Upper lobe of right lung (tissue), 1 donor: ENCODE measurements at regions not wholly inside any gene's neighbourhood (a gene's known extent, or its start where the extent isn't known, plus 50 kb on each side); places are given as distances from the start of the nearest gene placed in this dataset.

Experiments used
- ATAC-seq: fragments of 200-7000 bp; cut with Tn5 transposase; one replicate; pipeline ENCODE4 v1.9.1; 2020; ENCODE audit warnings: mild to moderate bottlenecking, moderate library complexity
- DNase-seq: peaks from one replicate; pipeline ENCODE4 v3.0.0-alpha.2; 2020
- H3K27ac ChIP-seq: fragments of 200-600 bp; one replicate; pipeline ENCODE4 v1.8.0; 2022
- H3K27me3 ChIP-seq: fragments of 200-600 bp; one replicate; pipeline ENCODE4 v1.8.0; 2022; ENCODE audit warnings: mild to moderate bottlenecking
- H3K36me3 ChIP-seq: fragments of 200-600 bp; one replicate; pipeline ENCODE4 v1.8.0; 2022
- H3K4me1 ChIP-seq: fragments of 200-600 bp; one replicate; pipeline ENCODE4 v1.8.0; 2022
- H3K4me3 ChIP-seq: fragments of 200-600 bp; one replicate; pipeline ENCODE4 v1.8.0; 2022; ENCODE audit warnings: mild to moderate bottlenecking
- H3K9me3 ChIP-seq: fragments of 200-600 bp; one replicate; pipeline ENCODE4 v1.8.0; 2022
- intact Hi-C: fragments of 100-400 bp; cut with DNase I; formaldehyde crosslinking; loops from one replicate; pipeline ENCODE4 v1.11.0; 2022
- TF ChIP-seq, protein P1 (sequence below): fragments of 200-600 bp; IDR thresholded peaks from one replicate; pipeline ENCODE4 v1.8.0; 2022; ENCODE audit warnings: antibody characterized with exemption
- donor health status: DM: no; HTN: yes; CAD: no; lungs with severe emphysema.

DNA sequence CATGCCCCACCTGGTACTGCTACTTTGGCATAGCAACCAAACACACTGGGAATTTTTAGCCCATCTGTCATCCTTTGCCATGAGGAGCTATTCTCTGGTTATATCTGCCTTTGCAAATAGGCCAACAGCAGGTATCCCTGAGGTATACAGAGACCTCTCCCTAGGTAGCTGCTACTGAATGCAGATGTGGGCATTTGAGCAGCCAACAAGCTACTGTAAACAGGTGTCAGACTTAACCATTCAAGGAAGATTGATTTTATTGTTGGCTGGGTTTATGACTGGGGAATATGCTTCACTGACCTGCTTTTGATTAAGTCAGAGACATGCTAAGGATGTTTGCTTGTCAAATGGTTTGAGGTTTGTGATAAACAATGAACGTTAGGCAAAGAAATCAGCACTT lies 183.2 kb downstream of the OXSM start:
- H3K9me3 ChIP-seq, result no peaks in the 10 kb centered on the region
- intact Hi-C loops, result no loop called here
- TF ChIP-seq, protein P1, sequence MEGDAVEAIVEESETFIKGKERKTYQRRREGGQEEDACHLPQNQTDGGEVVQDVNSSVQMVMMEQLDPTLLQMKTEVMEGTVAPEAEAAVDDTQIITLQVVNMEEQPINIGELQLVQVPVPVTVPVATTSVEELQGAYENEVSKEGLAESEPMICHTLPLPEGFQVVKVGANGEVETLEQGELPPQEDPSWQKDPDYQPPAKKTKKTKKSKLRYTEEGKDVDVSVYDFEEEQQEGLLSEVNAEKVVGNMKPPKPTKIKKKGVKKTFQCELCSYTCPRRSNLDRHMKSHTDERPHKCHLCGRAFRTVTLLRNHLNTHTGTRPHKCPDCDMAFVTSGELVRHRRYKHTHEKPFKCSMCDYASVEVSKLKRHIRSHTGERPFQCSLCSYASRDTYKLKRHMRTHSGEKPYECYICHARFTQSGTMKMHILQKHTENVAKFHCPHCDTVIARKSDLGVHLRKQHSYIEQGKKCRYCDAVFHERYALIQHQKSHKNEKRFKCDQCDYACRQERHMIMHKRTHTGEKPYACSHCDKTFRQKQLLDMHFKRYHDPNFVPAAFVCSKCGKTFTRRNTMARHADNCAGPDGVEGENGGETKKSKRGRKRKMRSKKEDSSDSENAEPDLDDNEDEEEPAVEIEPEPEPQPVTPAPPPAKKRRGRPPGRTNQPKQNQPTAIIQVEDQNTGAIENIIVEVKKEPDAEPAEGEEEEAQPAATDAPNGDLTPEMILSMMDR, result no peak

DNA sequence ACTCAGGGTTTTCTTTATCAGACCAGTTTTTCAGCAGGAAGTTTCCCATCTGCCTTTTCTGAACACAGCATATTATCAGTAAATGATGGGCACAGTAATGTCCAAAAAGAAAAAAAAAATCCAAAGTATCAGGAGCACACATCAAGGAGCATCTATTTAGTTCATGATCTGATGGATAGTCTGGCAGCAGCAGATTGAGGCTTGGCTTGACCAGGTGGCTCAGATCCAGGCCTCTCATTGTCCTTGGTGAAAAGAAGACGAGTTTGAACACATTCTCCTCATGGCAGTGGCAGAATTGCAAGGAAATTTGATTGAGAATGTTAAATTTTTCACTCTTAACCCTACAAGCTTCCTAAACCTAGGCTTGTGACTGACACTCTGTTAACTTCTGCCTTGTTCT lies 192.9 kb downstream of the OXSM start:
- Histone ChIP-seq H3K36me3 (no peaks in the 10 kb centered on the region), H3K27ac (no peak overlapping the region), H3K9me3 (no peaks in the 10 kb centered on the region), H3K27me3 (no peaks in the 10 kb centered on the region), H3K4me1 (no peaks in the 10 kb centered on the region), H3K4me3 (no peak overlapping the region)
- TF ChIP-seq, protein P1, result no peak
- no peak for DNase-seq
- ATAC-seq, result no peak
- intact Hi-C loops, result no loop called here

More for the DNA sequence above, 183.2 kb downstream of the OXSM start:
- DNase-seq (no peak), ATAC-seq (no peak)
- Histone ChIP-seq H3K27me3 (no peaks in the 10 kb centered on the region), H3K4me3 (no peak overlapping the region), H3K36me3 (no peaks in the 10 kb centered on the region), H3K4me1 (no peaks in the 10 kb centered on the region), H3K27ac (no peak overlapping the region)

DNA sequence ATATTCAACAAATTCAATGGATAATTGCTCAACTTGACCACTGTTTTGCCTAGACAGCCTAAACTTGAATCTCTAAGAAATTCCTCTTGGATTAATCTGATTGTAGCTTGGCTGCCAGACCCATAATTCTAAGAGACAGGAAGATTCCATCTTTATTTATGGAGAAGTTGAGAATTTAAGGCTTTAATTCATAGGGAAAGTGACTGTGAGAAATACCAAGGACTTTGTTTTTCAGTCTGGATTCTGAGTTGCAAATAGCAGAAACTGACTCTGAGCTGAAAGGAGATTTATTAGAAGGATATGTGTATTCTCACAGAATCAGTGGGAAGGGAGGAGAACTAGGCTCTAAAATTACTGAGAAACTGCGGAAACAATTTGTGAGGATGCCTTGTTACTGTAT lies 195.7 kb downstream of the OXSM start:
- intact Hi-C loops, result no loop called here
- no peak for DNase-seq
- no peaks in the 10 kb centered on the region for H3K27me3 ChIP-seq
- no peaks in the 10 kb centered on the region for H3K36me3 ChIP-seq
- H3K9me3 ChIP-seq, result no peaks in the 10 kb centered on the region
- no peak overlapping the region for H3K4me3 ChIP-seq
- ATAC-seq, result no peak
- TF ChIP-seq, protein P1, result no peak
- no peaks in the 10 kb centered on the region for H3K4me1 ChIP-seq
- no peak overlapping the region for H3K27ac ChIP-seq

DNA sequence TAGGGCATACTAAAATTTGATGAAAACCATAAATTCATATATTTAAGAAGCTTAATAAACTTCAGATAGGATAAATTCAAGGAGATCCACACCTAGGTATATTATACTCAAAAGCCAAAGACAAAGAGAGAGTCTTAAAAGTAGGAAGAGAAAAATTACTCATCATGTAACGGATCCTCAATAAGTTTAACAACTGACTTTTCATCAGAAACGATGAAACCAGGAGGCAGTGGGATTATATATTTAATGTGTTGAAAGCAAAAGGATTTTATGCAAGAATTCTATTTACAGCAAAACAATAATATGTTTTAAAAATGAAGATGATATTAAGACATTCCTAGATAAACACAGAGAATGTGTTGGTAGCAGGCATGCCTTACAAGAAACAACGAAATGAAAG lies 202.7 kb downstream of the OXSM start:
- no peaks in the 10 kb centered on the region for H3K36me3 ChIP-seq
- no peak for DNase-seq
- H3K27ac ChIP-seq, result no peak overlapping the region
- H3K4me3 ChIP-seq, result no peak overlapping the region
- no peaks in the 10 kb centered on the region for H3K4me1 ChIP-seq
- no peaks in the 10 kb centered on the region for H3K9me3 ChIP-seq
- no peaks in the 10 kb centered on the region for H3K27me3 ChIP-seq
- ATAC-seq, result no peak
- intact Hi-C loops, result no loop called here
- TF ChIP-seq, protein P1, result no peak

DNA sequence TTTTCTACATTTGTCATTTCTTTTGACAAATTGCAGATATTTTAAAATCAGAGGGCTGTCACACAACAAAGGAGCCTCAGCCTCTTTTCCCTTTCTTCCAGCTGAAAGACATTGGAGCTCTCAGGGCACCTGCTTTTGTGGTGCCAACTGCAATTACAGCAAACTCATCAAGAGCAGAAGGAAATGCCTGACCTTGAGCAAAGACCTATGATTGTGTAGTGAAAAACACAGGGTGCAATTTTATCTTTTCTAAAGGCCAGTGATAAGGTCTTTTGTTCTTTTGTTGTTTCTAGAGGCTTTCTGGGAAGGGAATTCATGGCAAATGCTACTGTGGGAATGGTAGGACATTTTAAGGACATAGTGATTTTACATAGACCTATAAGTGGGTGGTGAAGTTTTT lies 214.3 kb downstream of the OXSM start:
- no peaks in the 10 kb centered on the region for H3K4me1 ChIP-seq
- H3K9me3 ChIP-seq, result peaks cover 5% of the 10 kb centered on the region
- no peak overlapping the region for H3K4me3 ChIP-seq
- no peaks in the 10 kb centered on the region for H3K36me3 ChIP-seq
- no peak overlapping the region for H3K27ac ChIP-seq
- TF ChIP-seq, protein P1, result no peak
- DNase-seq (no peak), ATAC-seq (no peak)
- intact Hi-C loops, result no loop called here
- H3K27me3 ChIP-seq, result no peaks in the 10 kb centered on the region

DNA sequence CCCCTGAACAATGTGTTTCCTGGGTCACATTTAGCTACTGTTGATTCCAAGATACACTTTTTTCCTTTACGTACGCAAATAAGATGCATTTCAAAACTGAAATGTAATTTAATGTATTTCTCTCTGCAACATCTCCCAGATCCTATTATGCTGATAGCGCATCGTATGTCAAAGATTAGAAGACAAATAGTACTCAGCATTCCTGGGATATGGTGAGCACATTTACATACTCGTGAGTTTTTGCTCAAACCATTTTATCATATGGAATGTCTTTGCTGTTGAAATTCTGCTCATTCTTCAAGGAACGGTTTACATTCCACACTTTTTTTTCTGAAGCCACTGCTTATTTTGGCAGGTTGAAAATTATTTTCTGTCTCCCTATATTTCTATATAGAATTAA lies 221.4 kb downstream of the OXSM start:
- Histone ChIP-seq H3K4me3 (no peak overlapping the region), H3K27me3 (no peaks in the 10 kb centered on the region), H3K36me3 (no peaks in the 10 kb centered on the region), H3K4me1 (no peaks in the 10 kb centered on the region), H3K27ac (no peak overlapping the region), H3K9me3 (no peaks in the 10 kb centered on the region)
- TF ChIP-seq, protein P1, result no peak
- DNase-seq (no peak), ATAC-seq (no peak)
- intact Hi-C loops, result no loop called here
